GM19328 (cell line): ENCODE measurements at regions not wholly inside any gene's neighbourhood (a gene's known extent, or its start where the extent isn't known, plus 50 kb on each side); places are given as distances from the start of the nearest gene placed in this dataset.

Experiments
- ATAC-seq: cut with Tn5 transposase; IDR thresholded peaks from one replicate; pipeline ENCODE4 v1.9.1; 2021; ENCODE audit warnings: mild to moderate bottlenecking, moderate library complexity; ENCODE audit not compliant: unreplicated experiment

- no peak for ATAC-seq
Measured at GRCh38 chr12:91931111-91931510, 214.5 kb downstream of the BTG1 start.

GRCh38 chr12:91928501-91928900 lies 217.1 kb downstream of the BTG1 start:
- no peak for ATAC-seq

- ATAC-seq = no peak
Measured at GRCh38 chr12:91926848-91927247, 218.8 kb downstream of the BTG1 start.

GRCh38 chr12:91924827-91925226 lies 220.8 kb downstream of the BTG1 start:
- no peak for ATAC-seq

GRCh38 chr12:91923864-91924263 lies 221.8 kb downstream of the BTG1 start:
- ATAC-seq = no peak

- ATAC-seq = no peak
Measured at GRCh38 chr12:91922674-91923073, 223.0 kb downstream of the BTG1 start.

- no peak for ATAC-seq
Measured at GRCh38 chr12:91922139-91922538, 223.5 kb downstream of the BTG1 start.

GRCh38 chr12:91921555-91921954 lies 224.1 kb downstream of the BTG1 start:
- ATAC-seq = no peak

GRCh38 chr12:91920741-91921140 lies 224.9 kb downstream of the BTG1 start:
- no peak for ATAC-seq

- no peak for ATAC-seq
Measured at GRCh38 chr12:91920276-91920675, 225.4 kb downstream of the BTG1 start.

- ATAC-seq = no peak
Measured at GRCh38 chr12:91918431-91918830, 227.2 kb downstream of the BTG1 start.

GRCh38 chr12:91914701-91915100 lies 230.9 kb downstream of the BTG1 start:
- no peak for ATAC-seq

- no peak for ATAC-seq
Measured at GRCh38 chr12:91913651-91914050, 232.0 kb downstream of the BTG1 start.

- ATAC-seq = no peak
Measured at GRCh38 chr12:91913124-91913523, 232.5 kb downstream of the BTG1 start.

- no peak for ATAC-seq
Measured at GRCh38 chr12:91912178-91912577, 233.5 kb downstream of the BTG1 start.

GRCh38 chr12:91910871-91911388 lies 234.7 kb downstream of the BTG1 start:
- ATAC-seq = no peak

GRCh38 chr12:91902860-91903683 lies 242.6 kb downstream of the BTG1 start:
- no peak for ATAC-seq

- ATAC-seq = no peak
Measured at GRCh38 chr12:91901381-91902074, 244.1 kb downstream of the BTG1 start.

- ATAC-seq = no peak
Measured at GRCh38 chr12:91900971-91901370, 244.7 kb downstream of the BTG1 start.

- no peak for ATAC-seq
Measured at GRCh38 chr12:91899056-91899455, 246.6 kb downstream of the BTG1 start.

- ATAC-seq = no peak
Measured at GRCh38 chr12:91897025-91897515, 248.6 kb downstream of the BTG1 start.
